SK-MEL-5 (cell line): ENCODE measurements at regions not wholly inside any gene's neighbourhood (a gene's known extent, or its start where the extent isn't known, plus 50 kb on each side); places are given as distances from the start of the nearest gene placed in this dataset.

Experiments
- DNase-seq: peaks from one replicate; pipeline ENCODE4 v3.0.0-alpha.2; 2016; ENCODE audit warnings: low read depth, low spot score
- in situ Hi-C: cut with HindIII; loops from 2 replicates; pipeline ENCODE4 v1.10.0; 2016; ENCODE audit warnings: low sequenced_read_pairs, high pct_unique_total_duplicates, low pct_unique_long_range_greater_than_20kb

- peak; percentile 64 for DNase-seq
- in situ Hi-C loops = no loop called here
These were observed 1183.2 kb upstream of the ACVR2A start for GRCh38 chr2:146661473-146662096.

GRCh38 chr2:146659976-146660375 lies 1184.9 kb upstream of the ACVR2A start:
- DNase-seq = no peak
- in situ Hi-C loops = no loop called here

GRCh38 chr2:146652311-146652710 lies 1192.5 kb upstream of the ACVR2A start:
- in situ Hi-C loops = no loop called here
- no peak for DNase-seq

- no peak for DNase-seq
- in situ Hi-C loops = no loop called here
These were observed 1193.5 kb upstream of the ACVR2A start for GRCh38 chr2:146651361-146651760.

GRCh38 chr2:146642066-146642465 lies 1202.8 kb upstream of the ACVR2A start:
- no peak for DNase-seq
- in situ Hi-C loops = no loop called here

GRCh38 chr2:146634230-146635097 lies 1210.4 kb upstream of the ACVR2A start:
- no peak for DNase-seq
- in situ Hi-C loops = no loop called here

GRCh38 chr2:146633159-146633558 lies 1211.7 kb upstream of the ACVR2A start:
- in situ Hi-C loops = no loop called here
- no peak for DNase-seq

- peak; percentile 5 for DNase-seq
- in situ Hi-C loops = no loop called here
These were observed 1212.1 kb upstream of the ACVR2A start for GRCh38 chr2:146632707-146633106.

- no peak for DNase-seq
- in situ Hi-C loops = no loop called here
These were observed 1220.2 kb upstream of the ACVR2A start for GRCh38 chr2:146624430-146625160.

GRCh38 chr2:146623771-146624170 lies 1221.1 kb upstream of the ACVR2A start:
- in situ Hi-C loops = no loop called here
- DNase-seq = no peak

GRCh38 chr2:146621656-146622055 lies 1223.2 kb upstream of the ACVR2A start:
- in situ Hi-C loops = no loop called here
- no peak for DNase-seq

- DNase-seq = no peak
- in situ Hi-C loops = no loop called here
These were observed 1229.1 kb upstream of the ACVR2A start for GRCh38 chr2:146615778-146616177.

- in situ Hi-C loops = no loop called here
- no peak for DNase-seq
These were observed 1236.3 kb upstream of the ACVR2A start for GRCh38 chr2:146608490-146608889.

GRCh38 chr2:146604521-146604920 lies 1240.3 kb upstream of the ACVR2A start:
- DNase-seq = no peak
- in situ Hi-C loops = no loop called here

GRCh38 chr2:146602856-146603255 lies 1242.0 kb upstream of the ACVR2A start:
- in situ Hi-C loops = no loop called here

GRCh38 chr2:146602383-146602782 lies 1242.4 kb upstream of the ACVR2A start:
- in situ Hi-C loops = no loop called here
- no peak for DNase-seq

More at GRCh38 chr2:146602856-146603255, 1242.0 kb upstream of the ACVR2A start:
- DNase-seq = no peak

- in situ Hi-C loops = no loop called here
- no peak for DNase-seq
These were observed 1246.0 kb upstream of the ACVR2A start for GRCh38 chr2:146598791-146599190.

GRCh38 chr2:146597291-146597690 lies 1247.5 kb upstream of the ACVR2A start:
- no peak for DNase-seq
- in situ Hi-C loops = no loop called here
